ENCODE measurements at regions not wholly inside any gene's neighbourhood (a gene's known extent, or its start where the extent isn't known, plus 50 kb on each side); places are given as distances from the start of the nearest gene placed in this dataset.

- DNase-seq = no peak
These were observed 353.0 kb downstream of the IDS start for GRCh38 chrX:149151805-149152757.

DNA sequence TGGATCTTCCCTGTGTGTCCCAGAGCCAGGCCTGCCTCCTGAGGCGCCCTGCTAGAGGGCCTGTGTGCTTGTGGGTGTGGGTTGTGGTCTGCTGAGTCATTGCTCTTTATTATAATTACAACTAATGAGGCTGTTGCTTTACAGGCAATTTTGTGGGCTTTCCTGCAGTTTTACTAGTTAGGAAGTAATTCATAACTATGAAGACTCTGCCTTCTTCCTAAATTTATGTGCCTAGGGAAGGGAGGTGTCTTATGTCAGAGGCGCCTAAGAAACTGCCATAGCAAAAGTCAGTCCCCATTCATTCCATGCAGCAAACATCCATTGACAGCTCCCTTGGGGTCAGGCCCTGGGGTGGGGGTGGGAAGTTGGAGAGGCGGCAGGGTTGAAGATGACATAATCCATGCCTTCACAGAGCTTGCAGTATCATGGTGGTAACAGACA lies 359.2 kb downstream of the IDS start:
- DNase-seq = no peak

DNA sequence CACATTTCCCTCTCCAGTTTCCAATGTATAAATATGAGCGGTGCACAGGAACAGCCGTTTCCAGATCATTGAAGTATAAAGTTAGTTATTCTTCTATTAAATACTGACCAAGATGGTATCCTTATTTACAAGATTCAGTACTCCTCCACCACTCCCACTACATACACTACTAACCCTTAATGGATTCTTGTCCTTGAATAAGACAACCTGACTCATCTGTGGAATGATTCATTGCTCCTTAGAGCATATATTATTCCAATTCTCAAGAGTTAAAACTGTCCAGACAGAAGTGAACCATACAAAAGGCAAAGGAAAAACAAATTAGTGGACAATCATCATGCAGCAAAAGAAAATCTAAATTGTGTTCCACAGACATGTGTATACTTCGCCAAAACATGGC lies 373.3 kb downstream of the IDS start:
- no peak for DNase-seq

- DNase-seq = no peak
These were observed 375.3 kb downstream of the IDS start for GRCh38 chrX:149129767-149130166.

DNA sequence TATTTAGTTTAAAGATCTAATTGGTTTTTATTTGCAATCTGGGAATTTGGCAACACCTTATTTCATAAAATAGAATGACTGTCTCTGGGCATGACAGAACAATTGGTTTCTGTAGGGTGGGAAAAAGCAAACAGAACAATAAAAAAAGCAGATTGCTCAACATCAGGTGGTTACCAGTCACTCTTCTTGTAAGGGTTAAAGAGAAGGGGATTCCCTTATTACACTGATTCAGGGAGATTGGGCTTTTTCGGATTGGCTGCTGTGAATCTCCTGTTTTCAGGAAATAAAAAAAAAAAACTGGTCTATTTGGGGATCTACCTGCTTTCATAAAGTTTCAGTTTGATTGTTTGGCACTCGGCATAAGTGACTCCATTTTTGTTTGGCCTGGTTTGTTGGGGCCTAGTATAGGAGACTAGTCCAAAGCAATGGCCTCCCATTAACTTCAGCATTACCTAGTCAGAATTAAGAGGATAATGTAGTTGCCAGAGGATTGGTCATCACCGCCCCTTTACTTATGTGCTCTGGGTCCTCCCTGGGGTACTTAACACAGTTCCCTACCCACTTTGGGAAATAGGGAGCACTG lies 380.5 kb downstream of the IDS start:
- no peak for DNase-seq

DNA sequence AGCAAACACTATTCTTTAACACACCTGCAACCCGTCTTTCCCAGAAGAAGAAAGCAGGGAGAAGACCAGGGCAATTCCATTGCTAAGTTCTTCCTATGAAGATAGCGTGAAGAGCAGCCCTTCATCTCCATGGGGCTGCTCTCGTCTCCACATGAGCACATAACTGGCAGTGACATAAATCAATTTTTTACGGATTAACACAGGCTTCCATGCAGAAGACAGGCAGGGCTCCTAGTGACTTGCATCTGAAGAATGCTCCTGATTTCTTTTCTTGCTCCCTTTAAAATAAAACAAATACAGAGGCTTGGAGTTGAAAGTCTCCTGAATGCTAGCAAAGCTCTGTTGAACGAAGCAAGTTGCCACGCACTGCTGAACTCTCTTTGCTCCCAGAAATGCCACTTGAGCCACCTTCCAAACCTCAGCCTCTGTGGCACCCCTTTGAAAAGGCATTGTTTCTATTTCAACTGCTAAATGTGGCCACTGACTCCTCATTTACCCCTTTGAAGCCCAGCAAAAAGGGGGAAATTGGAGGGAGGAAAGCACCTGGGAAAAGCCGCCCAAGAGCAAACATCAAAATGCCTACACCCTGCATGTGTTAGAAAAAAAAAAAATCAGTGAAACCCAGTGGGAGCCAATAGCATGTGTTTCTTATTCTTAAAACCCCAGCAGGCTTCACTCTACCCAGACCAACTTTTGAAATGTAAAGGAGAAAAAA lies 383.7 kb downstream of the IDS start:
- no peak for DNase-seq

GRCh38 chrX:149120459-149120858 lies 384.6 kb downstream of the IDS start:
- DNase-seq = no peak

DNA sequence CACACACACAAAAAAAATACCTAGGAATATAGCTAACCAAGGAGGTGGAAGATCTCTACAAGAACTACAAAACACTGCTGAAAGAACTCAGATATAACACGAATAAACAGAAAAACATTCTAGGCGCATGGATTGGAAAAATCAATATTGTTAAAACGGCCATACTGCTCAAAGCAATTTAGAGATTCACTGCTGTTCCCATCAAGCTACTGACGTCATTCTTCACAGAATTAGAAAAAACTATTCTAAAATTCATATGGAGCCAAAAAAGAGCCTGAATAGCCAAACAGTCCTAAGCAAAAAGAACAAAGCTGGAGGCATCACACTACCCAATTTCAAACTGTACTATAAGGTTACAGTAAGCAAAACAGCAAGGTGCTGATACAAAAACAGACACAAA lies 390.2 kb downstream of the IDS start:
- DNase-seq = no peak

GRCh38 chrX:149114001-149114400 lies 391.1 kb downstream of the IDS start:
- no peak for DNase-seq

- no peak for DNase-seq
These were observed 407.3 kb downstream of the IDS start for GRCh38 chrX:149097786-149098185.

DNA sequence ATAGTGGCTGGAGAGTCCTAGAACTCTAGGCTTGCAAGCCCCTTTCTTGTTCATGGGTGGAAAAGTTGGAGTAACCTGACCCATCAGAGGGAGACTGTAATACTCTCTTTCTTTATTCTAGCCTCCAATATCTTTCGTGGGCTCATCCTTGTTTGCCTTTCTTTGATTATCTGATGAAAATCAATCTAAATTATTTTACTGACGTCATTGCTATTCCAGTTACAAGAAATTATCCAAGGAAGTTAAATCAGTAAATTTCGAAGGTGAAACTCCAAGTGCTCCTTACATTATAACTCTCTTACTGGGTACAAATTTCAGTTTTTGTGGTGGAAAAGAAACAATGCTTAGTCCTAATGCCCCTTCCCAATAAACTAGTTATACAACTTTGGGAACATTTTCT lies 412.9 kb downstream of the IDS start:
- DNase-seq = no peak

DNA sequence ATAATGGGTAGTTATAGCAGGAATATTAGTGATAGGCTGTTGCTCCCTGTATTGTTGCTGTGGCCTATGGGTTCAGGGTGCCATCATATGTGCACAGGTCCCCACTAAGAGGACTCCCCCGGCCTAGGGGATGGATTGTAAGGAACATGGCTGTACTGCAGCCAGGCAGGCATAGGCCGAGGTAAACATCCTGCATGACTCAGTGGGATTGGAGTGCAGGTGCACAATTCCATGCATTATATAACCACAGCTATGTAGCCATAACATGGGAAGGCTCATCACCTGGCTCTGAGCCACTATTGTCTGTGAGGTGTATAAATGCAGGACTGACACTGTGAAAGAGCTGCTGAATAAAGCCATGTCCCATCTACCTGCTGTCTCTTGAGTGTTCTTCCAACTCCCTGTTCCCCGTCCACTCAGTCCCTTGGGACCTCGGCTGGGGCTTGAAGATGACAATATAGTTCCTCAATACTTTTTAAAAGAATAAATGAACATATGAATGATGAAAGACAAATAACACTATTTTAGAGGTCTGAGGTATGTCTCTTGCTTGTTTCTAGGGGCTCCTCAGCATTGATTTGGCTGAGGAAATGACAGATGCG lies 425.2 kb downstream of the IDS start:
- no peak for DNase-seq

- no peak for DNase-seq
These were observed 430.7 kb downstream of the IDS start for GRCh38 chrX:149074398-149074797.

DNA sequence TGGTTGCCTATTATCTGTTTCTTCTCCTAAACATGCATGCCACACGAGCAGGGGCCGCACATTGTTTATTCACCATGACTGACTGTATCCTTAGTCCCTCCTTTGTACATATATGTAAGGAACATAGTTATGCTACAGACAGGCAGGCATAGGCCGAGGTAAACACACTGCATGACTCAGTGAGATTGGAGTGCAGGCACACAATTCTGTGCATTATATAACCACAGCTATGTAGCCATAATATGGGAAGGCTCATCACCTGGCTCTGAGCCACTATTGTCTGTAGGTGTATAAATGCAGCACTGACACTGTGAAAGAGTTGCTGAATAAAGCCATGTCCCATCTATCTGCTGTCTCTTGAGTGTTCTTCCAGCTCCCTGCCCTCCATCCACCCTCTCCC lies 431.6 kb downstream of the IDS start:
- no peak for DNase-seq

GRCh38 chrX:149069899-149070298 lies 435.2 kb downstream of the IDS start:
- DNase-seq = no peak

- DNase-seq = no peak
These were observed 444.2 kb downstream of the IDS start for GRCh38 chrX:149060921-149061320.
